GM12872 (cell line): ENCODE measurements at regions not wholly inside any gene's neighbourhood (a gene's known extent, or its start where the extent isn't known, plus 50 kb on each side); places are given as distances from the start of the nearest gene placed in this dataset.

Experiments
- TF ChIP-seq, protein P1 (sequence below): IDR thresholded peaks from 3 replicates; pipeline ENCODE4 v1.5.1; 2011; ENCODE audit warnings: low read depth, mild to moderate bottlenecking, low read length, moderate library complexity; ENCODE audit not compliant: insufficient read depth

DNA sequence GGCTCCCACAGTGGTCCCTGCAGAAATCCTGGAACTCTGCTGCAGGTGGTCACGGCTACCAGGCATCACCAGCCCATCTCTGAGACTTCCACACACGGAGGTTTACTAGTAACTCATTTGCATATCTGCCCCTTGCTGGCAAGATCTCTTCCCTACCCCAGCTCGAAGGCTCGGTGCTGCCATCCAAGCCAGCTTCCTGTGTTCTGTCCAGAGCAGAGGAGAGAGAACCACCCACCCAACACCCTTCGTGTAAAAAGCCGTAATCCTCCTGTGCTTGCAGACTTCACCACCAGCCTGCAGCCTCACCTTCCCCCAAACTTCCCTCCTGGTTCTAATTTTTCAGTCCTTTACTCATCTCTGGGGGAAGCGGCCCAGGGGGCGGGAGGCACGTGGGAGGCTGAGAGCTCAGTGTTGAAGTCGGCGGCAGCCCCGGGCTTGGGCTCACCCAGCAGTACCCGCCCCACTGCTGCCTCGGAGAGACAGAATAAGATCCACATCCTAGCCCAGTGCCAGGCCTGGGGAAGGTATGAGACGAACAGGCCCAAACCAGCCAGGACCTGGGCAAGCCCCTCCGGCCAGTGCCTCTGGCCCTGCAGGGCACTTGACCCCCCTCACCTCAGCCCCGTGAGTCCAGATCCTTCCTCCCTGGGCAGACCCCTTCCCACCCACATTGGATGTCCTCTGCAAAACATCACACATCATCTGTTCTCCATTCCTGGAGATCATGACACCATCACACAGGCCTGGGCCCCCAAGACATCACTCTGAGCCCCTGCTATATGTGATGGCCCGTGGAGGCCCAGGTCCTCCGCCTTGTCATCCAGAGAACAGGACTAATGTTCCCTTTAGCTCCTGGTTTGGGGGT is 145.8 kb upstream of the ID2 start:
- TF ChIP-seq, protein P1, sequence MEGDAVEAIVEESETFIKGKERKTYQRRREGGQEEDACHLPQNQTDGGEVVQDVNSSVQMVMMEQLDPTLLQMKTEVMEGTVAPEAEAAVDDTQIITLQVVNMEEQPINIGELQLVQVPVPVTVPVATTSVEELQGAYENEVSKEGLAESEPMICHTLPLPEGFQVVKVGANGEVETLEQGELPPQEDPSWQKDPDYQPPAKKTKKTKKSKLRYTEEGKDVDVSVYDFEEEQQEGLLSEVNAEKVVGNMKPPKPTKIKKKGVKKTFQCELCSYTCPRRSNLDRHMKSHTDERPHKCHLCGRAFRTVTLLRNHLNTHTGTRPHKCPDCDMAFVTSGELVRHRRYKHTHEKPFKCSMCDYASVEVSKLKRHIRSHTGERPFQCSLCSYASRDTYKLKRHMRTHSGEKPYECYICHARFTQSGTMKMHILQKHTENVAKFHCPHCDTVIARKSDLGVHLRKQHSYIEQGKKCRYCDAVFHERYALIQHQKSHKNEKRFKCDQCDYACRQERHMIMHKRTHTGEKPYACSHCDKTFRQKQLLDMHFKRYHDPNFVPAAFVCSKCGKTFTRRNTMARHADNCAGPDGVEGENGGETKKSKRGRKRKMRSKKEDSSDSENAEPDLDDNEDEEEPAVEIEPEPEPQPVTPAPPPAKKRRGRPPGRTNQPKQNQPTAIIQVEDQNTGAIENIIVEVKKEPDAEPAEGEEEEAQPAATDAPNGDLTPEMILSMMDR: no peak

DNA sequence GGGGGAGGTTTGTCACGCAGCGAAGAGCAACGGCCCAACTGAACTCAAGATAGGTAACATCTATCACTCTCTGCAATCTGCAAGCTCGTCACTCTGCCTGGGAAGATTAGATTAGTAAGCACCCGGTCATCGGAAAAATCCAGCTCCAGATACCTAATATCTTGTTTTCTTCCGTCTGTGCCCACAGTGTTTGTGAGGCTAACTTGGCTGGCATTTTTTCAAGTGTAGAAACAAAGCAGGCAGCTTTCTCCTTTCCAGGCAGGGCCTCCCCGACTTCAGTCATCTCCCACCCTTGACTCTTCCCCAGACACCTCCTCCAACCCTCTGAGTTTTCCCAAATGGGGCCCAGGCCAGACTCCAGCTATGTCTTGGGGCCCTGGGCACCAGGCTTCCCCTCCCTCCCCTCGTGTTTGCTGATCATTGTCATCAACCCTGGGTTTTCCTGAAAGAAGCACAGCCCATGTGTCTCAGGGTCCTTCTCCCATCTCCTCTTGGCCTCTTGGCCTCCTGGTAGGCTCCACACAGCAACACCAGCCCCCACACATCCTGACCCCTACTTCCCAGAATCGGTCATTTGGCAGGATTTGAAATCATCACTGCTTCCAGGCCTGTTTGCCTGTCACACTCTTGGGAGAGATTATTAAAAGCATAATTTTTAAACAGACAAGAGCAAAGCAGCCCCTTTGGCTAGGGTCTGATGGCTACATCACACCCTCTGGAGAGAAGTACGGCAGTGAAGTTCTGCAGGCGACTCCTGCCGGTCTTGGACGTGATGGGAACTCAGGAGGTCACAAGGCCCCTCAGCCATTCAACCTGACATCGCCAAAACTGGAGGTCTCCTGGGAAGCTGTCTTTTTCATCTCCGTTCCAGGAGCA is 144.9 kb upstream of the ID2 start:
- TF ChIP-seq, protein P1: no peak

DNA sequence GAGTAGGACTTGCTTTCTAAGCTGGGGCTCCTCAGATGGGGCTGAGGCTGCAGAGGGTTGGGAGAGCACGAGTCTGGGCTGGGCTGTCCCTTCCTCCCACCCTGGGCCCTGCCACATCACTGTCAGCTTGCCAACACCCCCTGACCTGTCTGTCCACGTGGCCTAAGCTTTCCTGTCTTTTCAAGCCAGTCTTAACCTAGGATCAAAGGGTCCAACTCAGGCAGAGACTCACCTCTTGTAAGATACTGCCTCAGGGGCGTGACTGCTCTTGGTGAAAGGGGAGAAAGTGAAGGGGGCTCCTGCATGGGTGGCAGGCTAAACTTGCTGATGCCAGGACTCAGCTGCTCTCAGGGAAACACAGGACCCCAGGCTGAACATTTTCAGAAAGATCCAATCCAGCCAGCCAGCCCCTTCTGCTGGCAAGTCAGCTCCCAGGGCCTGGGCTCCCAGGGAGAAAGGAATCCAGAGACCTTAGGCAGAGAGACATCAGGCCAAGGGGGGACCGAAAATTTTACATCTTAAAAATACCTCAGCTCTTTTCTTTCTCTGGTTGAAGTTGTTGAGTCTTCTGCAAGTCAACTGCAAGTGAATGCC is 144.2 kb upstream of the ID2 start:
- TF ChIP-seq, protein P1: no peak

DNA sequence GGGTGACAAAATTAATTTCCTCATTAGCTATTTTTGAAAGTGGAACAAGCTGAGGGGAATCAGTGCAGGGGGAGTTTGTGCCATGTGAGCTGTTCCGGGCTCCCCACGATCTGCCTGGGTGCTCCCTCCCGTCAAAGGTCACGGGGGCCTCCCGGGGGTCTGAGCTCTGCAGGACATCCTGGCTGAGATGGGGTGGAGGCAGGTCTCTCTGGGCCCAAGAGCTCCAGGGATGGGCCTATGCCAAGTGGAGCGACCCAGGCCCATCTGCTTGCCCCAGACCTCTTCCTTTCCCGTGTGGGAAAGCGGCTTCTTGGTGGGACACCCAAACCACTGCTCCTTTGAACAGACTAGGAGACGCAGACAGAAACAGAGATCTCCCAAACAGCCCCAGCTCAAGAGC is 143.3 kb upstream of the ID2 start:
- TF ChIP-seq, protein P1: no peak

DNA sequence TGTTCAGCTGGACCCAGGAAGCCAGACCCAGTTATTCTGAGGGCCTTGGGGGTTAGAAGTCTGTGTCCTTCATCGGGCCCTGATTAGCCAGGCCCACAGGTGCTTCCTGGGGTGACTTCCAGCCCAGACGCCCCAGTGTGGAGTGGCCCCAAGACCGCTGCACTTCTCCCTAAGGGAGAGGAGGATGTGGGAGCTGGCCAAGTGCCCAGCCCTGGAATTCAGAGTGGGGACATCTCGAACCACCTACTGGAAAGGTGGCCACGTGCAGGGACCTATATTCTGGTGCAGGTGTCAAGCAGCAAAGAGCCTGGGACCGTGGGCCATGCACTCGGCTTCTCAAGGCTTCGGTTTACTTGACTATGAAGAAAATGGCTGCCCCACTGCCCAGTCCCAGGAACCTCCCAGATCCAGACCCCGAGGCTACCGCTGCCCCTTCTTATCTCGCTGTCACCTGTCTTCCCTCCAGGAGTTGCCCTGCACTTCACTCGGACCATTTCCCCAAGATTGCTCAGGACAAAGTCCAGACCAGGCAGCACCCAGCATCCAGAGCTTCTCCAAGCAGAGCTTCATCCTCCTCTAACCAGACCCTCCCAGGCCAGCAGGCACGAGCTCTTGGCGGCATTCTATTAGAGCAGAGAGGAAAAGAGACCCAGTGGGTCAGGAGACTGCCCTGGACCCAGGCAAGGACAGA is 142.8 kb upstream of the ID2 start:
- TF ChIP-seq, protein P1: no peak

DNA sequence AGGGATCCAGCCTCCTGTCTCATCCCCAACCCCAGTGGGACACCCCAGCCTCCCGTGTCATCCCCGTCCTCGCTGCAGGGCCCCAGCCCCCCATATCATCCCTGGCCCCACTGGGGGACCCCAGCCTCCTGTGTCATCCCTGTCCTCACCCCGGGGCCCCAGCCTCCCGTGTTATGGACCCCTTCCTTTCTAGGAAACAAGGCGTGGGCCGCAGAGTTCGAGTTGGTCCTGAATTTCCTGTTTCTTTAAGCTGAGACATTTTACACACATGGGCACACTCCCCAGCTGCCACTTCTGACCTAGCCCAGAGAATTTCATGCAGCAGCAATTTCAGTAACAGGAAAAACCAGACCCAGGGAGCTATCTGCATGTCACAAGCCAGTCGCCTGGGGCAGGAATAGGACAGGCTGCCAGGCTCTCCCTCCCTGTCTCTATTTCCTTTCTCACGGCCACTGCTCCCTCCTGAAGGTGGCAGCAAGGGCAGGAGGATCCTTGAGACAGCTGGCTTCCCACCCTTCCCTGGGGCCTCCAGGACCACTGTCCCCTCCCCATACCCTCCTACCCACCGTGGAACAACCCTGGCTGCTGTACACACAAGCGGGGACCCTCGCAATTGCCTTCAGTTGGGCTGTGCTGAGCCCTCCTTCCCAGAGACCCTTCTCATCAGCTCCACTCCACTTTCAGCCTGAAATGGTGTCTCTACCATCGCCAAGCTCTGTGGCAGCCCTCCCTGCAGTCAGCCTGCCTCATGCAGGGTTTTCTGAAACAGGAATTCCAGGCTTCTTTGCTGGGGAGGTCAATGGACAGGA is 141.9 kb upstream of the ID2 start:
- TF ChIP-seq, protein P1: no peak
